ENCODE measurements at regions not wholly inside any gene's neighbourhood (a gene's known extent, or its start where the extent isn't known, plus 50 kb on each side); places are given as distances from the start of the nearest gene placed in this dataset.
A peak's percentile ranks its signal among the peaks of the same experiment; 100 is the strongest.
"Not testable (repeated sequence)": the region's sequence is repeated elsewhere in the genome, so short reads cannot be mapped to it uniquely, and the experiment has no call there.

GRCh38 chrX:121307449-121307848 is 260.0 kb downstream of the GLUD2 start:
- no peak for FAIRE-seq

GRCh38 chrX:121308276-121308805 is 260.9 kb downstream of the GLUD2 start:
- FAIRE-seq, result peak; percentile 51

GRCh38 chrX:121310820-121311219 is 263.4 kb downstream of the GLUD2 start:
- FAIRE-seq, result no peak

- FAIRE-seq, result no peak
These were observed 273.0 kb downstream of the GLUD2 start for GRCh38 chrX:121320441-121320840.

GRCh38 chrX:121322159-121322558 is 274.7 kb downstream of the GLUD2 start:
- no peak for FAIRE-seq

- no peak for FAIRE-seq
These were observed 275.9 kb downstream of the GLUD2 start for GRCh38 chrX:121323337-121323736.

- FAIRE-seq, result no peak
These were observed 286.5 kb downstream of the GLUD2 start for GRCh38 chrX:121333942-121334341.

GRCh38 chrX:121336831-121337421 is 289.5 kb downstream of the GLUD2 start:
- no peak for FAIRE-seq

GRCh38 chrX:121337816-121338215 is 290.4 kb downstream of the GLUD2 start:
- FAIRE-seq, result no peak

- FAIRE-seq, result no peak
These were observed 301.9 kb downstream of the GLUD2 start for GRCh38 chrX:121349263-121349662.

GRCh38 chrX:121356139-121356849 is 308.9 kb downstream of the GLUD2 start:
- no peak for FAIRE-seq

GRCh38 chrX:121356850-121357171 is 309.4 kb downstream of the GLUD2 start:
- no peak for FAIRE-seq

- FAIRE-seq, result no peak
These were observed 312.9 kb downstream of the GLUD2 start for GRCh38 chrX:121360280-121360679.

- FAIRE-seq, result no peak
These were observed 318.3 kb downstream of the GLUD2 start for GRCh38 chrX:121365572-121366161.

GRCh38 chrX:121374471-121374870 is 327.1 kb downstream of the GLUD2 start:
- no peak for FAIRE-seq

- FAIRE-seq, result not testable (repeated sequence)
These were observed 334.5 kb downstream of the GLUD2 start for GRCh38 chrX:121381915-121382314.

- FAIRE-seq, result no peak
These were observed 342.7 kb downstream of the GLUD2 start for GRCh38 chrX:121389976-121390714.

- FAIRE-seq, result no peak
These were observed 358.4 kb downstream of the GLUD2 start for GRCh38 chrX:121405826-121406225.

- no peak for FAIRE-seq
These were observed 360.2 kb downstream of the GLUD2 start for GRCh38 chrX:121407627-121408026.

GRCh38 chrX:121431514-121431913 is 384.1 kb downstream of the GLUD2 start:
- not testable (repeated sequence) for FAIRE-seq

- FAIRE-seq, result no peak
These were observed 385.9 kb downstream of the GLUD2 start for GRCh38 chrX:121433289-121433688.

- FAIRE-seq, result not testable (repeated sequence)
These were observed 390.3 kb downstream of the GLUD2 start for GRCh38 chrX:121437666-121438065.

GRCh38 chrX:121455890-121456289 is 408.5 kb downstream of the GLUD2 start:
- FAIRE-seq, result no peak

- FAIRE-seq, result no peak
These were observed 408.9 kb downstream of the GLUD2 start for GRCh38 chrX:121456315-121456714.

Measured in islet of Langerhans (tissue), 1 donor.